ENCODE measurements at regions not wholly inside any gene's neighbourhood (a gene's known extent, or its start where the extent isn't known, plus 50 kb on each side); places are given as distances from the start of the nearest gene placed in this dataset.

- Histone ChIP-seq H3K4me3 (ENCODE audit: low read length) (no peak overlapping the region), H3K27me3 (ENCODE audit: insufficient read depth, low read length) (no peaks in the 10 kb centered on the region), H2AFZ (ENCODE audit: low read depth, low read length) (no peak overlapping the region), H3K4me1 (ENCODE audit: insufficient read depth, low read length) (no peaks in the 10 kb centered on the region), H3K36me3 (ENCODE audit: insufficient read depth, low read length) (no peaks in the 10 kb centered on the region), H3K9me3 (ENCODE audit: low read length) (no peaks in the 10 kb centered on the region)
Measured at GRCh38 chr22:47582067-47582466, 819.6 kb downstream of the TBC1D22A start.

GRCh38 chr22:47580121-47580520 is 817.7 kb downstream of the TBC1D22A start:
- Histone ChIP-seq H2AFZ (ENCODE audit: low read depth, low read length) (no peak overlapping the region), H3K4me1 (ENCODE audit: insufficient read depth, low read length) (no peaks in the 10 kb centered on the region), H3K9me3 (ENCODE audit: low read length) (no peaks in the 10 kb centered on the region), H3K36me3 (ENCODE audit: insufficient read depth, low read length) (no peaks in the 10 kb centered on the region), H3K27me3 (ENCODE audit: insufficient read depth, low read length) (no peaks in the 10 kb centered on the region), H3K4me3 (ENCODE audit: low read length) (no peak overlapping the region)

DNA sequence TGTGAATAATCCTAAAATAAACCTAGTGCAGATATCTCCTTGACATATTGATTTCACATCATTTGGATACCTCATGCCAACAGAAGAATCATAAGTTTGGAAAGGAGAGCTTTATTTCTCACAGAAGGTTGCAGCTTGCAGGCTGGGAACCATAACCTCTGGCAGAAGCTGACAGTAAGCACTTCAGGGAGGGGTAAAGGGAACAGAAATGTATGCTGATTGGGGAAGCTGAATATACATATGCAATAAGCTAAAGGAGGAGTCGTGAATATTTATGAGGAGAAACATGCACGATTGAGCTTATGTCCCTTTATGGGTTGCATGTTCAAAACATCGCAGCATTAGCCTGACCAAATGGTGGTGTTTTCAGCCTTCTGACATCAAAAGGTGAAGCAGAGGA is 814.5 kb downstream of the TBC1D22A start:
- Histone ChIP-seq H3K4me1 (ENCODE audit: insufficient read depth, low read length) (no peaks in the 10 kb centered on the region), H3K4me3 (ENCODE audit: low read length) (no peak overlapping the region), H3K27me3 (ENCODE audit: insufficient read depth, low read length) (no peaks in the 10 kb centered on the region), H2AFZ (ENCODE audit: low read depth, low read length) (no peak overlapping the region), H3K36me3 (ENCODE audit: insufficient read depth, low read length) (no peaks in the 10 kb centered on the region), H3K9me3 (ENCODE audit: low read length) (no peaks in the 10 kb centered on the region)

DNA sequence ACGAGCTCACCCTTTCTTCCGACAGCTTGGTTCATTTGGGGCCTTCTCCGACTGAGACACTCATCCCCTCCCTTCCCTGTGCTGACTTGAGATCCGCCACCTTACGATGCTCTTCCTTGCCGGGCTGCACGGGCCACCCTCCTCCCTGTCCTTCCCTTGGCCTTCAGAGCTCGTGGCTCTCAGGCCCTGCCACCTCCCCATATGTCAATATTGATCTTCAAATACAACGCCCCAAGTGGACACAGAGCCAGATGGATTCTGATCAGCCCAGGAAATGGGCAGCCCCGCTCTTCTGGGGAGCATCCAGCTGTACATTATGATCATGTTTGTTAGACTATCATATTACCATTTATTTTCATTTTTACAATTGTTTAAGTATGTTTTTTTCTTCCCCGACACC is 812.8 kb downstream of the TBC1D22A start:
- Histone ChIP-seq H2AFZ (ENCODE audit: low read depth, low read length) (no peak overlapping the region), H3K36me3 (ENCODE audit: insufficient read depth, low read length) (no peaks in the 10 kb centered on the region), H3K4me1 (ENCODE audit: insufficient read depth, low read length) (no peaks in the 10 kb centered on the region), H3K9me3 (ENCODE audit: low read length) (no peaks in the 10 kb centered on the region), H3K27me3 (ENCODE audit: insufficient read depth, low read length) (no peaks in the 10 kb centered on the region), H3K4me3 (ENCODE audit: low read length) (no peak overlapping the region)

DNA sequence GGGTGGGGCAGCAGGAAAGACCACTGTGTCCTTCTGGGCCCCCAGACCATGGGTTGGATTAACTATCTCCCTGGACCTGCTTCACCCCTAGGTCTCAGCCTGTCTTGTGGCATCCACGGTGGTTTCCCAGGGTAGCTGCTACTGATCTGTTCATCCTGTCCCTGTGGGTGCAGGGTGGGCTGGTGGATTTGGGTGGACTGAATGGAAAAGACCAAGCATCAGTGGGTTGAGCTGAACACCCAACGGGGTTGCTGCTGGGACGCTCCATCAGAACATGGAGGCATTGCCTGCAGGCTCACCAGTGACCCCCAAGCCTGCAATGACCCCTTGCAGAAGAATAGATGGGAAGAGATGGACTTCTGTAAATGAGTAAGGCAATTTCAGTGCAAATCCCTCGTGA is 812.1 kb downstream of the TBC1D22A start:
- Histone ChIP-seq H3K4me3 (ENCODE audit: low read length) (no peak overlapping the region), H3K36me3 (ENCODE audit: insufficient read depth, low read length) (no peaks in the 10 kb centered on the region), H3K9me3 (ENCODE audit: low read length) (no peaks in the 10 kb centered on the region), H3K4me1 (ENCODE audit: insufficient read depth, low read length) (no peaks in the 10 kb centered on the region), H2AFZ (ENCODE audit: low read depth, low read length) (no peak overlapping the region), H3K27me3 (ENCODE audit: insufficient read depth, low read length) (no peaks in the 10 kb centered on the region)

DNA sequence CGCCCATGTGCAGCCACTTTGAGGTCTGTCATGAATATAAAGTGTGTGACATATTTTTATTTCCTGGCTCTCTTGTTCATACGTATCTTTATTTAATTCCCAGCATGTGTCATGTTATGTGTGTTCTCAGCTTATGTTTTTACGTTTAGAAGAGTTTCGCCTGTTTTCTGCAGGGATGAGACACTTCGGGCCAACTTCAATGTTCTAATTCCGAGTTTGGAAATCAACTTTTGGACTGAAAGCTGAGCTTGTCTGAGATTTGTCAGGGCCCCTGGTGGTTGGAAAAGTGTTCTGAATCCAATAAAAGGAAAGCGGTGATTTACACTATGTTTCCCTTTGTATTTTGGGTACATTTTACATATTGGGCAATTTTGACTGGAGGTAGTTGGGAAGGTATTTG is 810.7 kb downstream of the TBC1D22A start:
- Histone ChIP-seq H3K4me3 (ENCODE audit: low read length) (no peak overlapping the region), H3K27me3 (ENCODE audit: insufficient read depth, low read length) (no peaks in the 10 kb centered on the region), H3K4me1 (ENCODE audit: insufficient read depth, low read length) (no peaks in the 10 kb centered on the region), H3K36me3 (ENCODE audit: insufficient read depth, low read length) (no peaks in the 10 kb centered on the region), H3K9me3 (ENCODE audit: low read length) (no peaks in the 10 kb centered on the region), H2AFZ (ENCODE audit: low read depth, low read length) (no peak overlapping the region)

DNA sequence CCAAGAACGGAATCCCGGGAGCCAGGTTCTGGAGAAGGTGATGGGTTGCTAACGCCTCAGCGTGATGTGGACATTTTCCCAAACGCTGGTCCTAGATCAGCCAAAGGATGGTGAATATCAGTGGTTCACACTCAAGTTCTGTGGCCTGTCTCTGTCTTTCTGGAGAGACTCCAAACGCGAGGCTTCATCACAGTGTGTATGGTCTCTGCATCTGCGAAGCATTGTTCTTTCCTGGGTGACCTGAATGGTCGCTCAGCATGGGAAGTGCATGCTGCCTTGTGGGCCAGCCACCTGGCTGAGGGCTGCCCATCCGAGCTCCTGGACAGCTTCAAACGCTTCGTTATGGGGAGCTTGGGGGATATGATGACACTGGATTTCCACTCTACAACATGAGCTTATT is 810.0 kb downstream of the TBC1D22A start:
- no peaks in the 10 kb centered on the region for H3K27me3 ChIP-seq (ENCODE audit: insufficient read depth, low read length)
- H3K4me3 ChIP-seq (ENCODE audit: low read length): no peak overlapping the region
- no peak overlapping the region for H2AFZ ChIP-seq (ENCODE audit: low read depth, low read length)
- no peaks in the 10 kb centered on the region for H3K4me1 ChIP-seq (ENCODE audit: insufficient read depth, low read length)
- H3K36me3 ChIP-seq (ENCODE audit: insufficient read depth, low read length): no peaks in the 10 kb centered on the region
- H3K9me3 ChIP-seq (ENCODE audit: low read length): no peaks in the 10 kb centered on the region

DNA sequence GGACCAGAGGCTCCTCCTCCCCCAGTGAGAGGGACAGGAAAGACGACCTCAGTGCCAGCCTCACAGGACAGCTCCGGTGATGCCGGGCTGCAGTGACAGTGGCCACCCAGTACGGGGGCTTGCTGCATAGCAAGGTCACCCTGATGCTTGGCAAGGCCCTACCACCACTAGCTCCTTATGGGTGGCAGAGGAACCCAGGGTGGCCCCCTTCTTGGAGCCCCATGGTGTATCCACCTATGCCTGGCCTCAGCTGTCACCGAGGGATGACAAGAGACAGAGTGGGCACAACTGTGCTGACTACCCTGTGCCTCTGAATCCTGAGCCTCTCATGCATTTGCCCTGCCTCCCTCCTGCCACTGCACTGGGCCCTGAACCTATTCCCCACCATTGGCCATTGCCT is 809.2 kb downstream of the TBC1D22A start:
- Histone ChIP-seq H2AFZ (ENCODE audit: low read depth, low read length) (no peak overlapping the region), H3K9me3 (ENCODE audit: low read length) (no peaks in the 10 kb centered on the region), H3K4me3 (ENCODE audit: low read length) (no peak overlapping the region), H3K4me1 (ENCODE audit: insufficient read depth, low read length) (no peaks in the 10 kb centered on the region), H3K36me3 (ENCODE audit: insufficient read depth, low read length) (no peaks in the 10 kb centered on the region), H3K27me3 (ENCODE audit: insufficient read depth, low read length) (no peaks in the 10 kb centered on the region)

DNA sequence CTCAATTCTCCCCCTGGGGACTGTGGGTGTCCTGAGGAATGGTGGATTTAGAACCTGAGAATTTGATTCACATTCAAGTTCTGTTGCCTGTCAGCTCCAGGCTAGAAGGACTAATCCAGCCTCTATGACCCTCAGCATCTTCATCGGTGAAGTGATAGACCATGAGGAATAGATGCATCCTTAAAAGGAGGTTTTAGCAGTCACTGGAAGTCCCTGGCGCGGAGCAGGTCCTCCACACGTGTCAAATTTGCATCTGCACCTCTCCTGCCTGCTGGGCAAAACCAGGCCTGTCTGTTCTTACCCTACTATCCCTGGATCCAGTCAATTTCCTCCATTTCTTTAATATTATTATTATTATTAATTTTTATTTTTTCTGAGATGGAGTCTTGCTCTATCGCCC is 808.4 kb downstream of the TBC1D22A start:
- Histone ChIP-seq H3K27me3 (ENCODE audit: insufficient read depth, low read length) (no peaks in the 10 kb centered on the region), H3K36me3 (ENCODE audit: insufficient read depth, low read length) (no peaks in the 10 kb centered on the region), H3K4me3 (ENCODE audit: low read length) (no peak overlapping the region), H3K4me1 (ENCODE audit: insufficient read depth, low read length) (no peaks in the 10 kb centered on the region), H3K9me3 (ENCODE audit: low read length) (no peaks in the 10 kb centered on the region), H2AFZ (ENCODE audit: low read depth, low read length) (no peak overlapping the region)

GRCh38 chr22:47570300-47570685 is 807.8 kb downstream of the TBC1D22A start:
- H3K27me3 ChIP-seq (ENCODE audit: insufficient read depth, low read length): no peaks in the 10 kb centered on the region
- H3K4me3 ChIP-seq (ENCODE audit: low read length): no peak overlapping the region
- no peaks in the 10 kb centered on the region for H3K36me3 ChIP-seq (ENCODE audit: insufficient read depth, low read length)
- H3K4me1 ChIP-seq (ENCODE audit: insufficient read depth, low read length): no peaks in the 10 kb centered on the region
- H3K9me3 ChIP-seq (ENCODE audit: low read length): no peaks in the 10 kb centered on the region
- H2AFZ ChIP-seq (ENCODE audit: low read depth, low read length): no peak overlapping the region

GRCh38 chr22:47569389-47570299 is 807.2 kb downstream of the TBC1D22A start:
- Histone ChIP-seq H3K9me3 (ENCODE audit: low read length) (no peaks in the 10 kb centered on the region), H3K4me3 (ENCODE audit: low read length) (no peak overlapping the region), H3K4me1 (ENCODE audit: insufficient read depth, low read length) (no peaks in the 10 kb centered on the region), H3K36me3 (ENCODE audit: insufficient read depth, low read length) (no peaks in the 10 kb centered on the region), H3K27me3 (ENCODE audit: insufficient read depth, low read length) (no peaks in the 10 kb centered on the region), H2AFZ (ENCODE audit: low read depth, low read length) (no peak overlapping the region)

DNA sequence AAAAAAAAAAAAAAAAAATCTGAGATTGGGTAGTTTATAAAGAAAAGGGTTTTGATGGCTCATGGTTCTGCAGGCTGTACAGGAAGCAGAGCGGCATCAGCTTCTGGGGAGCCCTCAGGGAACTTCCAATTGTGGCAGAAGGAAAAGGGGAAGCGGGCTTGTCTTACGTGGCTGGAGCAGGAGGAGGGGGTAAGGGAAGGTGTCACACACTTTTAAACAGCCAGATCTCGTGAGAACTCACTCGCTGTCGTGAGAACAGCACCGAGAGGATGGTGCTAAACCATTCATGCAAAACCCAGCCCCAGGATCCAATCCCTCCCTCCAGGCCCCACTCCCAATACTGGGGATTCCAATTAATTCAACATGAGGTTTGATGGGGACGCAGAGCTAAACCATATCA is 806.2 kb downstream of the TBC1D22A start:
- H3K9me3 ChIP-seq (ENCODE audit: low read length): no peaks in the 10 kb centered on the region
- no peak overlapping the region for H2AFZ ChIP-seq (ENCODE audit: low read depth, low read length)
- no peaks in the 10 kb centered on the region for H3K27me3 ChIP-seq (ENCODE audit: insufficient read depth, low read length)
- H3K36me3 ChIP-seq (ENCODE audit: insufficient read depth, low read length): no peaks in the 10 kb centered on the region
- no peaks in the 10 kb centered on the region for H3K4me1 ChIP-seq (ENCODE audit: insufficient read depth, low read length)
- H3K4me3 ChIP-seq (ENCODE audit: low read length): no peak overlapping the region

DNA sequence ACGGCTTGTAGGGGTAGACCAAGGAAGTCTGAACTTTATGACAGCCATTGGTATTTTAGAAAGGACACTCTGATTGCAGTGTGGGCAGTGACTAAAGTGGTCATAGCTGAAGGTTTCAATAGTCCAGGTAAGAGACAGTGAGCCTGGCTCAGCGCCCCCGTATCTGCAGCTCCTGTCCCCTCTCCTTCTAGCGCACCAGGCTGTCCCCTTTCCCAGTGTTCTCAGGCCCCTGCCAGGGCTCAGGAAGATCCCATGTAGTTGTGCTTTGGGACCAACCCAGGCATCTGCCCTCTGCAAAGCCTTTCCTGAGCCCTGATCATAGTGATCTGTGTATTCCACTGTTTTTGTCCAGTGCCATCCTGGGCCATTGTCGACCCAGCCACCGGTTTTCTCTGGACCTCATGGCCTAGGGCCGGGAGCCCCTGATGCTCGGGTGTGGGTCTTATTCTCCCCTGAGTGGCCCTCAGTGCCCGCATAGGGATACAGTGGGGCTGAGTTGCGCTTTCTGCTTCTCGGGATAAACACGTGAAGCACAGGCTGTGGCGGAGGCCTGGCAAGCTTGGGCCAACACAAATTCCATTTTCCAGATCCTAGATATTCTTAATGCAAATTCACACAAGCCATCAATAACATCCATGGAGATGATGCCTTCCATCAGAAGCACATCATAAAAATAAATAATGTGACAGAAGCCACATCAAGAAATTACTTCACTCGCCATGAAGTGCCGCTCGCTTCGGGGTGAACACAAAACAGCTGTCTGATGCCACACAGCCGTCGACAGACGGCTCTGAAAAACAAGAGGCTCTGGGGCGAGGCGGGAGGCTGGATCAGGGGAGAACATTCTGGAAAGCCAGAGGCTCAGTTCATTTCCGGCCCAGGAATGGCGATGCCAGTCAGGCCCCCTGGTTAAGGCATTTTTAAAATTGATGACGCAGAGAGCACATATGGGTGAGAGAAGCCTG is 805.0 kb downstream of the TBC1D22A start:
- Histone ChIP-seq H3K4me3 (ENCODE audit: low read length) (no peak overlapping the region), H3K36me3 (ENCODE audit: insufficient read depth, low read length) (no peaks in the 10 kb centered on the region), H3K4me1 (ENCODE audit: insufficient read depth, low read length) (no peaks in the 10 kb centered on the region), H3K9me3 (ENCODE audit: low read length) (no peaks in the 10 kb centered on the region), H3K27me3 (ENCODE audit: insufficient read depth, low read length) (no peaks in the 10 kb centered on the region), H2AFZ (ENCODE audit: low read depth, low read length) (no peak overlapping the region)

All from neuron (in vitro differentiated cells).